HEK293 (cell line): ENCODE measurements at regions not wholly inside any gene's neighbourhood (a gene's known extent, or its start where the extent isn't known, plus 50 kb on each side); places are given as distances from the start of the nearest gene placed in this dataset.

Source experiments
- CTCF ChIP-seq: fragments of 450-650 bp; formaldehyde crosslinking; IDR thresholded peaks from 2 replicates; pipeline ENCODE4 v1.5.1; 2016; ENCODE audit warnings: missing biosample characterization, missing genetic modification characterization
- HOXA7 ChIP-seq: sonication (generic); formaldehyde crosslinking; IDR thresholded peaks from 2 replicates; pipeline ENCODE4 v1.8.1; 2022; ENCODE audit warnings: missing genetic modification reagents, borderline replicate concordance
- PBX3 ChIP-seq: sonication (generic); formaldehyde crosslinking; IDR thresholded peaks from 2 replicates; pipeline ENCODE4 v1.8.1; 2022; ENCODE audit warnings: mild to moderate bottlenecking, moderate library complexity, missing genetic modification reagents
- ZBTB11 ChIP-seq: fragments of 450-650 bp; formaldehyde crosslinking; conservative IDR thresholded peaks from 2 replicates; pipeline ENCODE4 v1.5.1; 2016; ENCODE audit warnings: low read depth, missing biosample characterization, missing genetic modification characterization
- ZNF239 ChIP-seq: fragments of 450-650 bp; formaldehyde crosslinking; IDR thresholded peaks from 2 replicates; pipeline ENCODE4 v1.5.1; 2016; ENCODE audit warnings: missing biosample characterization, missing genetic modification characterization
- ZNF362 ChIP-seq: fragments of 450-650 bp; formaldehyde crosslinking; IDR thresholded peaks from 2 replicates; pipeline ENCODE4 v1.5.1; 2016; ENCODE audit warnings: missing biosample characterization, missing genetic modification characterization

- TF ChIP-seq CTCF (tag by site-specific recombination) = no peak
- no peak for TF ChIP-seq HOXA7 (CRISPR knock-in tag)
- no peak for TF ChIP-seq ZBTB11 (tag by site-specific recombination)
- no peak for TF ChIP-seq PBX3 (CRISPR knock-in tag)
- TF ChIP-seq ZNF239 = no peak
- no peak for TF ChIP-seq ZNF362 (tag by site-specific recombination)
These were observed 878.0 kb upstream of the PIK3C3 start for GRCh38 chr18:41077076-41077475.
